ENCODE measurements at regions not wholly inside any gene's neighbourhood (a gene's known extent, or its start where the extent isn't known, plus 50 kb on each side); places are given as distances from the start of the nearest gene placed in this dataset.

GRCh38 chr1:208298593-208299269 is 54.5 kb upstream of the PLXNA2 start:
- no peaks in the 10 kb centered on the region for H3K27me3 ChIP-seq (ENCODE audit: control insufficient read depth in 1 of 2, insufficient read depth in 2 of 2, low read length in 2 of 2)
- WGBS, 2 donors = 28 to 32% methylated on average over 5 of the region's 5 CpGs
- H3K4me3 ChIP-seq (ENCODE audit: low read depth in 1 of 2, low read length in 2 of 2) = no peak overlapping the region
- H3K27ac ChIP-seq (ENCODE audit: low read depth in 2 of 2, low read length in 1 of 2) = no peak overlapping the region
- H3K36me3 ChIP-seq (ENCODE audit: control insufficient read depth in 2 of 2, insufficient read depth in 2 of 2, low read length in 1 of 2) = no peaks in the 10 kb centered on the region
- H3K4me1 ChIP-seq (ENCODE audit: control insufficient read depth in 2 of 2, insufficient read depth in 2 of 2, low read length in 1 of 2) = no peaks in the 10 kb centered on the region
- no peaks in the 10 kb centered on the region for H3K9me3 ChIP-seq (ENCODE audit: control insufficient read depth in 2 of 2, insufficient read depth in 1 of 2, low read depth in 1 of 2, low read length in 1 of 2)

DNA sequence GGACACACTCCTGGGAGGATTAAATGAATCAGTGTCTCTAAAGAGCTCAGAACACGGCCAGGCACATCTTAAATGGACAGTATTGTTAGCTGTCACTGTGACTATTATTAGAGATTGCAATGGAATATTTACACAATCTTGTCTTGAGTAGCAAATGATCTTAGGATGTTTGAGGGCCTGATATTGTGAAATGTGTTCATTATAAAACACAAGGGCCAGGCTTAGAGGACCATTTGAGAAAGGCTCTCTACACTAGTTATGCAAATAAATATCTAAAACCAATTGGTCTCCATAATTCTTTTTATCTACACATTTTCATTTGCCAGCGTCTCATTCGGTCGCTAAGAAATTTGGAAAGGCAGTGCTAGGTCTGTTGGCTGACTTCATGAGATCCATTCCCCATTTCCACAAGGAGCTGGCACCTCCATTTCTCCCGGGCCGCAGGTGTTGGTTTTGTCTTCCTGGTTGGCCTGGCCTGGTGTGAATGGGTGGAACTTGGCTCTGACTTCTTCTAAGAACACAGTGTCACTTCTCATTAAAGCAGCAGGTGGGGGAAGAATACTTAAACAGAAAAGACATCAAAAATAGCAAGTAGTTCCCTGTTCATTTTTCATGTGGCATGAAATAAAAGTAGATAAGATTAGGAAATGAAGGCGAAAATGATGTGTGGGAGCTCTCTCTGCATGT is 56.0 kb upstream of the PLXNA2 start:
- Histone ChIP-seq H3K4me1 (ENCODE audit: control insufficient read depth in 2 of 2, insufficient read depth in 2 of 2, low read length in 1 of 2) (no peaks in the 10 kb centered on the region), H3K36me3 (ENCODE audit: control insufficient read depth in 2 of 2, insufficient read depth in 2 of 2, low read length in 1 of 2) (no peaks in the 10 kb centered on the region), H3K27me3 (ENCODE audit: control insufficient read depth in 1 of 2, insufficient read depth in 2 of 2, low read length in 2 of 2) (no peaks in the 10 kb centered on the region), H3K4me3 (ENCODE audit: low read depth in 1 of 2, low read length in 2 of 2) (no peak overlapping the region), H3K27ac (ENCODE audit: low read depth in 2 of 2, low read length in 1 of 2) (no peak overlapping the region), H3K9me3 (ENCODE audit: control insufficient read depth in 2 of 2, insufficient read depth in 1 of 2, low read depth in 1 of 2, low read length in 1 of 2) (no peaks in the 10 kb centered on the region)
- 73 to 77% methylated on average over 7 of the region's 7 CpGs for WGBS, 2 donors

DNA sequence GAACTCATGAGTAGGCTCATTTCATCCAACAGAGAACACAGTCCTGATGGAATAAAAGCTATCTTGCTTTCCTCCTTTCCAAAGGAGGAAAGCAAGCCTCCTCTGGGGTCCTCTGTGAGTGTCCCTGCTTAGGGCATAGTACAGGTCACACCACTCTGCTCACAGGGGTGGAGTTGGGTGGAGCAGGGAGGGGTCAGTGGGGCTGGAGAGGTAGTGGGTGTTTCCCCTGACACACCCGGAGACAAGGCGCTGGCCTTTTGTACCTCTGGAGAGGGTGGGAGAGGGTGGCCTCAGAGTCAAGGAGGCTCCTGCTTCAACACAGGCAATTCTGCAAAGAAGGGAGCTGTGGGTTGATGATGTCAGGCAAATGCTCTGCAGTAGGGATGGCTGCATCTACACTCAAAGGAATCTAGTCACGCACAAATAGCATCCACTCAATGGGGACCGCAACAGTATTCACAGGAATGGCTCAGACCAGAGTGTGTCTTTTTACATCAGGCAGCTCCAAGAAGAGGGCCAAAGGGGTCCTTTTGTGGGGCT is 58.6 kb upstream of the PLXNA2 start:
- Histone ChIP-seq H3K36me3 (ENCODE audit: control insufficient read depth in 2 of 2, insufficient read depth in 2 of 2, low read length in 1 of 2) (no peaks in the 10 kb centered on the region), H3K27me3 (ENCODE audit: control insufficient read depth in 1 of 2, insufficient read depth in 2 of 2, low read length in 2 of 2) (no peaks in the 10 kb centered on the region), H3K27ac (ENCODE audit: low read depth in 2 of 2, low read length in 1 of 2) (no peak overlapping the region), H3K4me1 (ENCODE audit: control insufficient read depth in 2 of 2, insufficient read depth in 2 of 2, low read length in 1 of 2) (no peaks in the 10 kb centered on the region), H3K9me3 (ENCODE audit: control insufficient read depth in 2 of 2, insufficient read depth in 1 of 2, low read depth in 1 of 2, low read length in 1 of 2) (no peaks in the 10 kb centered on the region), H3K4me3 (ENCODE audit: low read depth in 1 of 2, low read length in 2 of 2) (no peak overlapping the region)
- WGBS, 2 donors = 77 to 95% methylated on average over 4 of the region's 4 CpGs

DNA sequence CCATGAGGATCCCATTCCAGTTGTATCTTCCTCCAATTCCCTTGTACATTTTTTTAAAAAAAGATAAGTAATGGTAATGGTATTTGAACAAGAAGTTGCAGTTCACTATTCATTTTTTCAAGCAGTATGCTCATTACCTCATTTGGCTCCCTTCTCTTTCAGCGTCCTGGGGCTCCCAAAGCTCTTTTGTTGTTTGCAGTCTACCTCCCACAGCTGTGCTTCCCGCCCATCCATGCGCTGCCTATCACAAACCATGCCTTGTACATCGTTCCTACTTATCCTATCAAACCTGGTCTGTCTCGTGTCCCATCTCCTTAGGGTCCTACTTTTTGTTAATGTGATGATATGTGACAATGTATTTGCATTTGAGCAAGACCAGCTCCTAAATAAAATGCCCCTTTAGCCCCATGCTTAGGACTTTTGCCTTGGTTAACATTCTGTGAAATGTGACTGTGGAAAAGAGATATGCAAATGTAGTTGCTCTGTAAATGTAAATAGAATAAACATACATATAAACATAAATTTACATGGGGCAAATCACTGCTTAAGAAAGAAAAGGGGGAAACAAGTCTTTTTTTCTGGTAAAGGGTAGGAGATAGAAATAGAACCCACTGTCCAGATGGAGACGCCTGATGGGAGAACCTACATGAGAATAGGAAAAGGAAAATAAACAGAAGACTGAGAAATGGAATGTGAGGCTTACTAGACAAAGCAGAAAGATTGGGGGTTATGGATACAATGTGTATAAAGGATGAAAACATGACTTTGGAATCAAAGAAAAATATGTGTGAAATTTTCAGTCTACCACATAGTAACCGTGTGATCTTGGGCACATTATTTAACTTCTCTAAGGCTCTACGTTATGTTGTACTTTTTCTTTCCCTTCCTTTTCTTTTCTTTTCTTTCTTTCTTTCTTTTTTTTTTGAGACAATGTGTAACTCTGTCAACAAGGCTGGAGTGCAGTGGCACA is 59.8 kb upstream of the PLXNA2 start:
- H3K4me3 ChIP-seq (ENCODE audit: low read depth in 1 of 2, low read length in 2 of 2) = no peak overlapping the region
- H3K9me3 ChIP-seq (ENCODE audit: control insufficient read depth in 2 of 2, insufficient read depth in 1 of 2, low read depth in 1 of 2, low read length in 1 of 2) = no peaks in the 10 kb centered on the region
- H3K27me3 ChIP-seq (ENCODE audit: control insufficient read depth in 1 of 2, insufficient read depth in 2 of 2, low read length in 2 of 2) = no peaks in the 10 kb centered on the region
- no peak overlapping the region for H3K27ac ChIP-seq (ENCODE audit: low read depth in 2 of 2, low read length in 1 of 2)
- no peaks in the 10 kb centered on the region for H3K4me1 ChIP-seq (ENCODE audit: control insufficient read depth in 2 of 2, insufficient read depth in 2 of 2, low read length in 1 of 2)
- no peaks in the 10 kb centered on the region for H3K36me3 ChIP-seq (ENCODE audit: control insufficient read depth in 2 of 2, insufficient read depth in 2 of 2, low read length in 1 of 2)
- 70 to 72% methylated on average over 8 of the region's 8 CpGs for WGBS, 2 donors

DNA sequence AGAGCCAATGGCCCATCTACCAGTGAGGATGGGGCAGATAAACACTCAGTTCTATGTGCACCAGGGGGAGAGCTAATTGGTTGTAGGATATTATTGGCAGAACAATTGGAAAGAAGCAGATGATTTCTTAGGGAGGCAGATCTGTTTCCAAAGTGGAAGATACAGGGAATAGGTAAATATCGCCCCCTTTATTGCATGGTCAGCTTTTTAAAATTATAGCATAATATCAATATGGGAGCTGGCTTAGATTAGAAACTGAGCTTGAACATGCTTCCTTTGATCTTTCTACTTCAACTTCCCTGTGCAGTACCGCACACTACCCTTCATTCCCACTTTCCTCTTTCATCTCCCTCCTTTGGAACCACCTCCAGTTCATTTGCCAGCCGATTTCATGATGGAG is 64.0 kb upstream of the PLXNA2 start:
- no peaks in the 10 kb centered on the region for H3K27me3 ChIP-seq (ENCODE audit: control insufficient read depth in 1 of 2, insufficient read depth in 2 of 2, low read length in 2 of 2)
- H3K4me3 ChIP-seq (ENCODE audit: low read depth in 1 of 2, low read length in 2 of 2) = no peak overlapping the region
- H3K9me3 ChIP-seq (ENCODE audit: control insufficient read depth in 2 of 2, insufficient read depth in 1 of 2, low read depth in 1 of 2, low read length in 1 of 2) = no peaks in the 10 kb centered on the region
- H3K4me1 ChIP-seq (ENCODE audit: control insufficient read depth in 2 of 2, insufficient read depth in 2 of 2, low read length in 1 of 2) = no peaks in the 10 kb centered on the region
- H3K36me3 ChIP-seq (ENCODE audit: control insufficient read depth in 2 of 2, insufficient read depth in 2 of 2, low read length in 1 of 2) = no peaks in the 10 kb centered on the region
- H3K27ac ChIP-seq (ENCODE audit: low read depth in 2 of 2, low read length in 1 of 2) = no peak overlapping the region
- WGBS, 2 donors = 75 to 81% methylated on average over 3 of the region's 3 CpGs

DNA sequence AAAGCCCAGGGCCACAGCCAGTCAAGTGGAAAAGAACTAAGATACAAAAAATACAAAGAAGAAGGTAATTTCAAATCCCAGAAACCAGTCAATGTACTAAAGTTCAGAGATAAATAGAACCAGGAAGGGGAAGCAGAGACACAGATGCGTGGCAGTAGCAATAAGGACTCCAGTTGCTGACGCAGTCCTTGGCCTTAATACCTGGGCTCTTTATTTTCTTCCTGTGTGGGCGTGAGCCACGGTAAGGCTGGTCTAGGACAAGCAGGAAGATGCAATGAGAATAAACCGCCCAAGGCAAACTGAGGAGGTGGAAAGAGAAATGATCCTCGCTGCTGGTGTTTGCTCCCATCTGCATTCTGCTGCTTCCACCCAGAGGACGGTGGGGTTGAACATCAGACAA is 65.6 kb upstream of the PLXNA2 start:
- Histone ChIP-seq H3K27me3 (ENCODE audit: control insufficient read depth in 1 of 2, insufficient read depth in 2 of 2, low read length in 2 of 2) (no peaks in the 10 kb centered on the region), H3K36me3 (ENCODE audit: control insufficient read depth in 2 of 2, insufficient read depth in 2 of 2, low read length in 1 of 2) (no peaks in the 10 kb centered on the region), H3K4me1 (ENCODE audit: control insufficient read depth in 2 of 2, insufficient read depth in 2 of 2, low read length in 1 of 2) (no peaks in the 10 kb centered on the region), H3K9me3 (ENCODE audit: control insufficient read depth in 2 of 2, insufficient read depth in 1 of 2, low read depth in 1 of 2, low read length in 1 of 2) (no peaks in the 10 kb centered on the region), H3K4me3 (ENCODE audit: low read depth in 1 of 2, low read length in 2 of 2) (no peak overlapping the region), H3K27ac (ENCODE audit: low read depth in 2 of 2, low read length in 1 of 2) (peak overlapping the region in 1 of 2 donors; percentile 47)
- whole genome bisulfite sequencing, 2 donors = 44 to 46% methylated on average over 7 of the region's 7 CpGs

DNA sequence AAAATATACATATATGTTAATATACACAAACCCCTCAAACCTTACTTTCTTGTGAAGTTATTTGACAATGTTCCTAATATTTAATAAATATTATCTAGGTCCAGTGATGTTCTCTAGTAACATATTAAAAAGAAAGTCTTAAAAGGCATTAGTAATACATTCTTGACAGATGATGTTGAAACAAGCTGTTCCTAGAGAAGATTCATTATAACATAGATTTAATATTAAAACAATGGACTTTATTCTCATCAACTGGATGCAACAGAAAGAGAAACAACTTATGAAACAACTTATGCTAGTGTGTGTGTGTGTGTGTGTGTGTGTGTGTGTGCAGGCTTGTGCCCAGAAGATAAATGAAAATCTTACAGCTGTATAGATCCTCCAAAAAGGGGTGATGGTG is 68.5 kb upstream of the PLXNA2 start:
- Histone ChIP-seq H3K36me3 (ENCODE audit: control insufficient read depth in 2 of 2, insufficient read depth in 2 of 2, low read length in 1 of 2) (no peaks in the 10 kb centered on the region), H3K9me3 (ENCODE audit: control insufficient read depth in 2 of 2, insufficient read depth in 1 of 2, low read depth in 1 of 2, low read length in 1 of 2) (no peaks in the 10 kb centered on the region), H3K27ac (ENCODE audit: low read depth in 2 of 2, low read length in 1 of 2) (no peak overlapping the region), H3K27me3 (ENCODE audit: control insufficient read depth in 1 of 2, insufficient read depth in 2 of 2, low read length in 2 of 2) (no peaks in the 10 kb centered on the region), H3K4me1 (ENCODE audit: control insufficient read depth in 2 of 2, insufficient read depth in 2 of 2, low read length in 1 of 2) (no peaks in the 10 kb centered on the region), H3K4me3 (ENCODE audit: low read depth in 1 of 2, low read length in 2 of 2) (no peak overlapping the region)

GRCh38 chr1:208314431-208314830 is 70.2 kb upstream of the PLXNA2 start:
- Histone ChIP-seq H3K27me3 (ENCODE audit: control insufficient read depth in 1 of 2, insufficient read depth in 2 of 2, low read length in 2 of 2) (no peaks in the 10 kb centered on the region), H3K4me3 (ENCODE audit: low read depth in 1 of 2, low read length in 2 of 2) (no peak overlapping the region), H3K36me3 (ENCODE audit: control insufficient read depth in 2 of 2, insufficient read depth in 2 of 2, low read length in 1 of 2) (no peaks in the 10 kb centered on the region), H3K9me3 (ENCODE audit: control insufficient read depth in 2 of 2, insufficient read depth in 1 of 2, low read depth in 1 of 2, low read length in 1 of 2) (no peaks in the 10 kb centered on the region), H3K27ac (ENCODE audit: low read depth in 2 of 2, low read length in 1 of 2) (no peak overlapping the region), H3K4me1 (ENCODE audit: control insufficient read depth in 2 of 2, insufficient read depth in 2 of 2, low read length in 1 of 2) (no peaks in the 10 kb centered on the region)
- WGBS, 2 donors = 81 to 85% methylated on average over 2 of the region's 2 CpGs

DNA sequence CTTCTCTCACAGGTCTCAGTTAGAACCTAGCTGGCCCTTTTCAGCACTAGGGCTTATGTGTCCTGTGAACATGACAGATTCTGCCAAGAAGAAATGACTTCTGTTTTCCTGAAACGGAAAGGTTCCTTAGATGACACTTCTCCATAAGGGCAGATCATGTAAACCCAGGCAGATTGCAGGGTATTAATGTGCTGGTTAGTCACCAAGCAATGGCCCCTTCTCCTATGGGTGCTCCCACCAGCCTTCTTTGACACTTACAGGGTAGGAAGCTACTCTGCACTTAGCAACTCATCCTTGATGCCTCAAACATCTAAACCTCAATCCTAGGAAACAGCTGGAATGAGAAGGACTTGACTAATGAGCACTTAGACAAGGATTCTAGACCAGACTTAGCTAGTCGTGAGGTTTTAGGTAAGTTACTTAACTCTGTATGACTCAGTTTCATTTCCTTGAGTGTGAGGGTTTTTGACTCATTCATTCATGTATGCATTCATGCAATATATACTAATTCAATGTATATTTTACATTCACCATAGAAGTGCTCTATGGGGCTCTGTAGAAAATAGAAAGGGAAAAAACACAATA is 74.1 kb upstream of the PLXNA2 start:
- Histone ChIP-seq H3K27ac (ENCODE audit: low read depth in 2 of 2, low read length in 1 of 2) (no peak overlapping the region), H3K4me3 (ENCODE audit: low read depth in 1 of 2, low read length in 2 of 2) (no peak overlapping the region), H3K4me1 (ENCODE audit: control insufficient read depth in 2 of 2, insufficient read depth in 2 of 2, low read length in 1 of 2) (no peaks in the 10 kb centered on the region), H3K27me3 (ENCODE audit: control insufficient read depth in 1 of 2, insufficient read depth in 2 of 2, low read length in 2 of 2) (no peaks in the 10 kb centered on the region), H3K9me3 (ENCODE audit: control insufficient read depth in 2 of 2, insufficient read depth in 1 of 2, low read depth in 1 of 2, low read length in 1 of 2) (no peaks in the 10 kb centered on the region), H3K36me3 (ENCODE audit: control insufficient read depth in 2 of 2, insufficient read depth in 2 of 2, low read length in 1 of 2) (no peaks in the 10 kb centered on the region)
- WGBS, 2 donors = 67 to 70% methylated on average over 2 of the region's 2 CpGs

Data from esophagus (tissue), 2 donors.